GM21576 (cell line): ENCODE measurements at regions not wholly inside any gene's neighbourhood (a gene's known extent, or its start where the extent isn't known, plus 50 kb on each side); places are given as distances from the start of the nearest gene placed in this dataset.

ENCODE experiments used
- ATAC-seq: cut with Tn5 transposase; IDR thresholded peaks from one replicate; pipeline ENCODE4 v1.9.1; 2021; ENCODE audit warnings: mild to moderate bottlenecking, moderate library complexity; ENCODE audit not compliant: unreplicated experiment

DNA sequence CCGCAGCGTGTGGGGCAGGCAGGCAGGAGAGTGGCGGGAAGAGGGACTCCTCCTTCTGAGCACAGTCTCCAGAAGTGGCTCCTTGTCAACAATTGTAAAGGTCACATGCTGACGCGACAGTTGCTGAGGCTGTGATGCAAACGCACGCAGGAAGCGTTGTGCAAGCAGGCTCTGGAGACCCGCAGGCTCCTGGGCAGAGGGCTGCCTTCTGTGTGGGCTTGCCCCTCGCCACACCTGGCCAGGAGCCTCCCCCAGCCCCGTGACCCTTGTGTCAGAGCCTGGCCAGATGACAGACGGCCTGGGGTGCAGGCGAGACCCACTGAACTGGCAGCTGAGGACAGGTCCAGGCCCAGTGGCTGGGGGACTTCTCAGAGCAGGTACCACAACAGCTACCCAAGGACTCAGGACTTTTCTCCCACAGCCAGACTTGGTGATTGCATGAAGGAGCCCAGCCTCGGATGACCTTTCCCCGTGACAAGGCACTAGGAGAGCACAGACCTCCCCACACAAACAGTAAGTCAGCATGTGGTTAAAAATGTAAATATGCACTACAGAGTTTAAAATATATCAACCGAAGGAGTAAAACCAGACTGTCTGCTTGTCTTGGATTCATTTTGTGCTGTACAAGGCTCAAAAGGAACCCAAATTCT is 222.1 kb upstream of the RREB1 start:
- ATAC-seq: no peak

DNA sequence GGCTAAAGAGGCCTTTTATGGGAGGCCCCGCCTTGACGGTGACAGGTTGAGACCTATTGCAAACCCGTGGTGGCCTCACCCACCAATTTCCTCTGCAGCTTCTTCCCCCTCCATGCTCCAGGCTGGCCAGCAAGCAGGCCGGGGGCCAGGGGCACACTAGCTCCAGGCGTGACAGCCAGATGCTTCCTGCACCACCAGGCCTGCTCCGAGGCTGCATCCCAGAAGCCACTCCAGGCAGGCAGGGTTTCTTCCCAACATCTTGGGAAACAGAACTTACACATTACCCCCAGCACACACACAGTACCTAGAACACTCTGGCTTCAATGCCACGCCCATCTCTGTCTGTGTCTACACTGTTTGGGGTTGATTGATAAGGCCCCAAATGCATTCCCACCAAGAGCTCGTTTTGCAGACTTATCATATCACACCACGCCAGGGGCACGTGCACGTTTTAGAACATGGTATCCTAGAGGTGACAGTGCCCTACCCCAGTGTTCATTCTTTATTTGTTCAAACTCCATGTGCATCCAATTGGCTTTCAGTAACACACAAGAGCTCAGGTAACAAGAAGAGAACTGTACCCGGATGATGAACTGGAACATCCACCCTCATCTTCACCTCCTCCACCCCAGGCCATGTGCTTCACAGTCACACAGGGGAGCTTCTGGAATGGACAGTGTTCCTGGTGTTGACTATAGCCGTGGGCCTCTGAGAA is 221.4 kb upstream of the RREB1 start:
- no peak for ATAC-seq

DNA sequence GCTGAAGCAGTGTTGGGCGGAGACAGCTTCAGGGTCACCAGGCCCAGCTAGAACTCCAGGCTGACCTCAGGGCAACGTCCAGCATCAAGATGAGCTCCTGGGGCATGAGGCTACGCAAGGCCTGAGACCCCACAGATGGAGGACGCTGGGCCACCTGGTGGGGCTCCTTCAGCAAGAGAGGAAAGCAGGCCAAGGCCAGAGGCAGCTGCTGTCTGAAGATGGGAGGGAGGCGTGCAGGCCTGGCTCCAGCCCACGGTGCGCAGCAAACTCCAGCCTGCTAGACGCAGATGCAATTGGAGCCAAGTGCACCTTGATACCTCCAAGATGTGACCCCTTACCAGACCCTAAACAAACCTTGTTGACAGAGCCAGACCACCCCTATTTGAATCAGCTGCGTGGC is 220.9 kb upstream of the RREB1 start:
- ATAC-seq: no peak

GRCh38 chr6:6889601-6890000 is 218.2 kb upstream of the RREB1 start:
- no peak for ATAC-seq

DNA sequence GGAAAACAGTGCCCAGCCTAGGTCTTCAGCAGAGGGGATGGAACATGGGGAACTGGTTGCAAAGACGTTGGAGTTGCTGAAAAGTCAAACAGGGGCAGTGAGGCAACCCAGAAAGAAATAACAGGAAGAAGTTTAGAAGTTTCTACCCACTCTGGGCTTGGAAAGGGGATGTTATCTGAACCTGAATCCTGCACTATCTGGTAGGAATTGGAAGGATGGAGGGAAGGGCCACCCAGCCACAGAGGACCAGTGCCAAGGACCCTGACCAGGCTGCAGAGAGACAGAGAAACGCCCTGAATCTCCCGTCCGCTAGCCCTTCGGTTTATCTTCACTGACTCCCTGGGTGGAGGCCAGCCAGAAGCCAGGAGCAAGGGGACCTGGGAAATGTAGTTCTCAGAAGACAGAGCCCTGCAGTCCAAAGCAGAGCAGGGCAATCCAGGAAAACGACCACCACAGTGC is 217.3 kb upstream of the RREB1 start:
- ATAC-seq: no peak

- ATAC-seq: no peak
These were observed 216.5 kb upstream of the RREB1 start for GRCh38 chr6:6891125-6891721.

DNA sequence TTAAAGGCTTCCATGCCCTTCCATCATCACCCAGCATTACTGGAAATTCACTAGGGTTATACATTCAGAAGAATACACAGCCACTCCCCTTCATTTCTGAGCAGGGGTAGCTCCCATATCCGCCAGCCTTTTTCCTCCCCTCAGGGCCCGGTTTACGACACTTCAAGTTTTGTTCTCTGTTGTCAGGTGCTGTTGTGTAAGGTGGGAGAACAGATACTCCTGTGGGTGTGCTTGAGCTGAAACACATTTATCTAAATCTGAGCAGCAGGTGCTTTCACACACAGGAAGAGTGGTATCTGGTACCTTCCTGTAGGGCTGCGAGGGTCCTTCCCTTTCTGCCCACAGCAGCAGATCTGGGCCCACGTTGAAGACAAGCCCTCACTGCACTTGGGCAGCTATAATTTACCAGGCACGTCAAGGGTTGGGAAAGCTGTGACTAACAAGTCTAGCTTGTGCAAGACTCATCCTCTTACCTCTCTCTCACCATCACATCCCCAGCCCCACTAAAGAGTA is 215.8 kb upstream of the RREB1 start:
- no peak for ATAC-seq

GRCh38 chr6:6892744-6893583 is 214.8 kb upstream of the RREB1 start:
- ATAC-seq: no peak

DNA sequence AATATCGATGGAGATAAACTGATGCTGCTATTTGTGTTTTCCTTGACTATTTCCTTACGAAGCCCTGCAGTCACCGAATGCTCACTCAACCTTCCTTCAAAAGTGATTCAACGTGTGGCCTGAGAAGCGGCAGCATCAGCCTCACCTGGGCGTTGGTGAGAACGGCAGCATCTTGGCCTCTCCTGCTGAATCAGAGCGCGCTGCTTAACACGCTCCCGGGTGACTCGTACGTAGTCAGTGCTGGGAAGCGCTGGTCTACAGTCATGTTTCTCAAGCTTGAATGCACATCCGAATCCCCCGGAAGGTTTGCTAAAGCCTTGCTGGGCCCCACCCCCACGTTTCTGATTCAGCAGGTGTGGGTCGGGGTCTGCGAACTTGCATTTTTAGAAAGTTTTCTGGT is 214.1 kb upstream of the RREB1 start:
- no peak for ATAC-seq

GRCh38 chr6:6895929-6896328 is 211.8 kb upstream of the RREB1 start:
- ATAC-seq: no peak

- ATAC-seq: no peak
These were observed 210.6 kb upstream of the RREB1 start for GRCh38 chr6:6897140-6897539.

DNA sequence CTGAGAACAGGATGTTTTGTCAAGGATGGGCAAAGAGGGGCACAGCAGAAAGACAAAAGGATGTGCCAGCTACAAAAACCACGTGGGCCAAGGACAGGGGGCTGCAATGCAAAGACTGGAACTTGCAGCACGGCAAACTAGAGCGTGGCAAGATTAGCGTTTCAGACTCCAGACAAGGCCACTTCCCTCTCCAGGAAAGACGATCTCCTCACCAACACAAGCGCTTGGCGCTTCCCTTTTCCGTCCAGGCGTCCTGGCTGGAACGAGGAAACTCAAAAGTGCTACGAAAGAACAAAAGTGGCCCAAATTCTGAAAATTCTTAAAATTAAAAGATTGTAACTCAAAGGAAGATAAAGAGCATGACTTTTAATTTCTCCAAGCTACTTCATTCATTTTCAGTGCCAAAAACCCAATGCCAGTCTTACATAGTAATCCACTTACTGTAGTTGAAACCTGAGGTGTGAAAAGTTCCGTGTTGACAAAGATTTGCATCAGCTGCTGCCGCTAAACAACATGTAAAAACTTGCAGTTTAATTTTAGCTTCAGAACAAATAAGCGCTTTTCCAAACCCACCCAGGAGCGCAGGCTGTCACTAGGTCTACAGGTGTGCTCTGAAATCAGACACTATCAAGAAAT is 207.1 kb upstream of the RREB1 start:
- ATAC-seq: no peak

- ATAC-seq: no peak
These were observed 206.5 kb upstream of the RREB1 start for GRCh38 chr6:6901205-6901719.

DNA sequence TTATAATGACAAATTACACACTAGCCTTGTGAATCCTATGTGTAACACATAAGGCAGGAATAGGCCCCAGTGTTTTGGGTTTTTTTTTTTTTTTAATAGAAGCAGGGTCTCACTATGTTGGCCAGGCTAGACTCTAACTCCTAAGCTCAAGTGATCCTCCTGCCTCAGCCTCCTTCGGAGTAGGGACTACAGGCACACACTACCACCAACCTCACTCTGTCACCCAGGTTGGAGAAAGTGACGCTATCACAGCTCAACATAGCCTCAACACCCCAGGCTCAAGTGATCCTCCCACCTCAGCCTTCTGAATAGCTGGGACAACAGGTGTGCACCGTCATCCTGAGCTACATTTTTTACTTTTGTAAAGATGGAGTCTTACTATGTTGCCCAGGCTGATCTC is 205.8 kb upstream of the RREB1 start:
- no peak for ATAC-seq

- no peak for ATAC-seq
These were observed 201.7 kb upstream of the RREB1 start for GRCh38 chr6:6905961-6906518.

GRCh38 chr6:6906570-6907213 is 201.1 kb upstream of the RREB1 start:
- no peak for ATAC-seq

- ATAC-seq: no peak
These were observed 200.5 kb upstream of the RREB1 start for GRCh38 chr6:6907286-6907685.

- no peak for ATAC-seq
These were observed 199.6 kb upstream of the RREB1 start for GRCh38 chr6:6908121-6908520.

DNA sequence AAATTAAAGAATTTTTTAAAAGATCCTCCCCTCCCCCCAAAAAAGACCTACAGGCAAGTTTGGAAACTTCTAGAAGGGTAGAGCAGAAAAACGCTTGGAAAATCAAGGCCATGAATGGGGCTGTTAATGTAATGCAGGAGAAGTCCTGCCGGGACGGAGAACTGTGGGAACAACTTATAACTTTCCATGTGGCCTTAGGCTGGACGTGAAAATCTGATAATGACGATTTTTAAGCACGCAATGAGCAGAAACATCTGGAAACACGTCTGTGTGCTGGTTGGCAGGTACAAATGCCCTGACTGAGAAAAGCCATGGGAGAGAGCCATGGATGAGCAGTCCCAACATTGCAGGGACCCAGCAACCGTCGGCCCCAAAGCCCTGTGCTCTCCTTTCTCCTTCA is 198.7 kb upstream of the RREB1 start:
- no peak for ATAC-seq
